ENCODE measurements at regions not wholly inside any gene's neighbourhood (a gene's known extent, or its start where the extent isn't known, plus 50 kb on each side); places are given as distances from the start of the nearest gene placed in this dataset.

DNA sequence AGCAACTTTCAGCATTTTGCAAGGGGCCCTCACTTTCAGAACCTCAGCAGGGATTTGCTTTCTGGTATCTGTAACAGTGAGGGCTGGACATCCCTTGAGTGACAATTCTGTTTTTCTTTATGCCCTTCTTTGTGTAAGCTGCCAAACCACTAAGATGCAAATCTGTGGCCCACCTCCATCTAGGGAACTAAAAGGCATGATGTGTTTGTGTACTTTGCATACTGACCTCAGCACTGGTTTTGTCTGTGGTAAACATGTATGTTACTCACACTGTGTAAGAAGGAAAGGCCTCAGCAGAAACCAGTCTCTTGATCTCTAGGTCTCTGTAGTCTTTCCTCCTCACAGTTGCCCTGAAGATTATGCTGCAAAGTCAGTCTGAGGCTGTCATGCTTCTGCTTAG is 396.6 kb upstream of the DYNLRB2 start:
- intact Hi-C loops (cut with micrococcal nuclease), result no loop called here
- Histone ChIP-seq H3K9ac (ENCODE audit: low read length) (no peak overlapping the region), H3K4me2 (ENCODE audit: low read length) (no peak overlapping the region), H3K36me3 (ENCODE audit: low read depth, low read length) (no peaks in the 10 kb centered on the region), H3K27ac (ENCODE audit: low read length) (no peak overlapping the region), H3K27me3 (ENCODE audit: low read length) (no peaks in the 10 kb centered on the region), H3K79me2 (ENCODE audit: low read length) (no peaks in the 10 kb centered on the region), H4K20me1 (ENCODE audit: low read length) (no peaks in the 10 kb centered on the region), H3K9me2 (replicated peaks; ENCODE audit: low read length) (no peaks in the 10 kb centered on the region), H2AFZ (ENCODE audit: low read length) (no peak overlapping the region), H3F3A (ENCODE audit: low read length, unreplicated experiment) (no peaks in the 10 kb centered on the region), H3K9me3 (ENCODE audit: low read length) (no peaks in the 10 kb centered on the region), H3K4me3 (ENCODE audit: low read length) (no peak overlapping the region), H3K4me1 (ENCODE audit: insufficient read depth, low read length) (no peaks in the 10 kb centered on the region)
- no peak for ATAC-seq
- ChIA-PET POLR2A (ENCODE audit: unreplicated experiment) (no interaction called here), CTCF (no interaction called here)
- DNase-seq, result no peak
- TF ChIP-seq CTCF (conservative IDR thresholded peaks at IDR 0.05; ENCODE audit: low read depth, low read length), result no peak
- TF ChIP-seq EZH2 (IDR thresholded peaks at IDR 0.05; ENCODE audit: low read length, unreplicated experiment), result no peak
- no peak for TF ChIP-seq EZH2phosphoT487 (IDR thresholded peaks at IDR 0.05; ENCODE audit: borderline replicate concordance, low read length)
- no TSS peak for BruUV-seq (replicated peaks)

DNA sequence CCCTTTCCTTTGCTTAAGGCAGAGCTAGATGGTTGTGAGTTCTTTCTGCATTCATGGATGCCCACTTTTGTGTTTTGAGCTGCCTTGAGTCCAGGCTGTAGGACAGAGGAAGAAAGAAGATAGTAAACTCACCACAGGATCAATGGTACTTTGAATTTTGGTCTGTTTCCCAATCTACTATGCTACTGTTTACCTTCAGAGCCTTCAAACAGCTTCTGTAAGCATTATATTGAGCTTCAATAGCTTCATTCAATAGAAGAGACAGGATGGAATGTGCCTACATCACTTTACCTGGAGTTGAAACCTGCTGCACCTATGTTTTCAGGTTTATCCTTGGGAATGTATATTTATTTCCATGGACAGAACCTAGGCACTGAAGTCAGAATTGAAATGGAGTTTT is 397.9 kb upstream of the DYNLRB2 start:
- H3K4me3 ChIP-seq (ENCODE audit: low read length), result no peak overlapping the region
- TF ChIP-seq CTCF (conservative IDR thresholded peaks at IDR 0.05; ENCODE audit: low read depth, low read length) (no peak), EZH2 (IDR thresholded peaks at IDR 0.05; ENCODE audit: low read length, unreplicated experiment) (no peak), EZH2phosphoT487 (IDR thresholded peaks at IDR 0.05; ENCODE audit: borderline replicate concordance, low read length) (no peak)
- no peaks in the 10 kb centered on the region for H3K9me3 ChIP-seq (ENCODE audit: low read length)
- ATAC-seq (no peak), DNase-seq (no peak)
- no peaks in the 10 kb centered on the region for H3K27me3 ChIP-seq (ENCODE audit: low read length)
- H3F3A ChIP-seq (ENCODE audit: low read length, unreplicated experiment), result no peaks in the 10 kb centered on the region
- no peaks in the 10 kb centered on the region for H3K4me1 ChIP-seq (ENCODE audit: insufficient read depth, low read length)
- no peak overlapping the region for H3K27ac ChIP-seq (ENCODE audit: low read length)
- H3K79me2 ChIP-seq (ENCODE audit: low read length), result no peaks in the 10 kb centered on the region
- intact Hi-C loops (cut with micrococcal nuclease), result no loop called here
- BruUV-seq (replicated peaks), result no TSS peak
- H3K9me2 ChIP-seq (replicated peaks; ENCODE audit: low read length), result no peaks in the 10 kb centered on the region
- H2AFZ ChIP-seq (ENCODE audit: low read length), result no peak overlapping the region
- H3K9ac ChIP-seq (ENCODE audit: low read length), result no peak overlapping the region
- POLR2A ChIA-PET (ENCODE audit: unreplicated experiment), result no interaction called here
- no peaks in the 10 kb centered on the region for H3K36me3 ChIP-seq (ENCODE audit: low read depth, low read length)
- H4K20me1 ChIP-seq (ENCODE audit: low read length), result no peaks in the 10 kb centered on the region
- CTCF ChIA-PET, result no interaction called here
- H3K4me2 ChIP-seq (ENCODE audit: low read length), result no peak overlapping the region

- ATAC-seq, result no peak
- no peaks in the 10 kb centered on the region for H3K9me3 ChIP-seq (ENCODE audit: low read length)
- BruUV-seq (replicated peaks), result no TSS peak
- POLR2A ChIA-PET (ENCODE audit: unreplicated experiment), result no interaction called here
- H3K36me3 ChIP-seq (ENCODE audit: low read depth, low read length), result no peaks in the 10 kb centered on the region
- H3K79me2 ChIP-seq (ENCODE audit: low read length), result no peaks in the 10 kb centered on the region
- H2AFZ ChIP-seq (ENCODE audit: low read length), result no peak overlapping the region
- no peaks in the 10 kb centered on the region for H3K9me2 ChIP-seq (replicated peaks; ENCODE audit: low read length)
- CTCF ChIA-PET, result no interaction called here
- no peak overlapping the region for H3K4me3 ChIP-seq (ENCODE audit: low read length)
- no peaks in the 10 kb centered on the region for H4K20me1 ChIP-seq (ENCODE audit: low read length)
- H3K27me3 ChIP-seq (ENCODE audit: low read length), result no peaks in the 10 kb centered on the region
- TF ChIP-seq EZH2 (IDR thresholded peaks at IDR 0.05; ENCODE audit: low read length, unreplicated experiment) (no peak), CTCF (conservative IDR thresholded peaks at IDR 0.05; ENCODE audit: low read depth, low read length) (no peak), EZH2phosphoT487 (IDR thresholded peaks at IDR 0.05; ENCODE audit: borderline replicate concordance, low read length) (no peak)
- intact Hi-C loops (cut with micrococcal nuclease), result no loop called here
- H3K27ac ChIP-seq (ENCODE audit: low read length), result no peak overlapping the region
- no peak overlapping the region for H3K9ac ChIP-seq (ENCODE audit: low read length)
- no peak overlapping the region for H3K4me2 ChIP-seq (ENCODE audit: low read length)
- no peaks in the 10 kb centered on the region for H3F3A ChIP-seq (ENCODE audit: low read length, unreplicated experiment)
- no peak for DNase-seq
- no peaks in the 10 kb centered on the region for H3K4me1 ChIP-seq (ENCODE audit: insufficient read depth, low read length)
Measured at GRCh38 chr16:80142281-80142680, 398.5 kb upstream of the DYNLRB2 start.

All from PC-3 (cell line).